ENCODE measurements at regions not wholly inside any gene's neighbourhood (a gene's known extent, or its start where the extent isn't known, plus 50 kb on each side); places are given as distances from the start of the nearest gene placed in this dataset.

DNA sequence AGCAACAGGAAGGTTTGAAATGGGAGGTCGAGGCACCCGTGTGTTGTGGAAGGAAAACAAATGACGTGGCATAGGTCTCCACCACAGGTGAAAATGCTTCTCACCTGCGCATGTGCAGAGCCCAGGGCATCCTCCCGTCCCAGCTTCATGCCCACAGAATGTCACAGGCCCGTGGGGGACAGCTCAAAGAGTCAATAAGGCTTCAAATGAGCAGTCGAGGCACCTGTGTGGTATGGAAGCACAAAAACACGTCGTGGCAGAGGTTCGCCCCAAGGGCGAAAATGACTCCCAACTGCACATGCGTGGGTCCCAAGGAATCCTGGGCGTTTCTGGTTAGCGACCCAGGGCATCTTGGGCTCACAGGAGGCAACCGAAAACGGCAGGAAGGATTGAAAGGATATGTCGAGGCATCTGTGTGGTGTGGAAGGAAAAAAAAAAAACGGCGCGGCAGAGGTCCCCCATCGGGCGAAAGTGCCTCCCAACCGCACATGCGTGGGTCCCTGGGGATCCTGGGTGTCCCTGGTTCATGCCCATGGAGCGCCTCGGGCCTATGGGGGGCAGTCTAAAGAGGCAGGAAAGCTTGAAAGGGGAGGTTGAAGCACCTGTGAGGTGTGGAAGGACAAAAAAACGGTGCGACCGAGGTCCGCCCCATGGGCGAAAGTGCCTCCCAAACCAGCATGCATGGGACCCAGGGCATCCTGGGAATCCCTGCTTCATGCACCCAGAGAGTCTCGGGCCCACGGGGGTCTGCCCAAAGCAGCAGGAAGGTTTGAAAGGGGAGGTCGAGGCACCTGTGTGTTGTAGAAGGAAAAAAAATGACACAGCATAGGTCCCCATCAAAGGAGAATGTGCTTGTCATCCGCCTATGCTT, 578.5 kb downstream of the ALG10 start:
- Mint-ChIP-seq H3K27me3 (ENCODE audit: unreplicated experiment) (no peaks in the 10 kb centered on the region), H3K4me1 (ENCODE audit: unreplicated experiment) (no peaks in the 10 kb centered on the region), H3K9me3 (ENCODE audit: unreplicated experiment) (peaks cover 9% of the 10 kb centered on the region), H3K4me3 (ENCODE audit: unreplicated experiment) (no peak overlapping the region), H3K27ac (ENCODE audit: unreplicated experiment) (no peak overlapping the region), H3K36me3 (ENCODE audit: unreplicated experiment) (no peaks in the 10 kb centered on the region)
- no peak for DNase-seq (ENCODE audit: extremely low spot score, unreplicated experiment)
- TF ChIP-seq, protein P1, sequence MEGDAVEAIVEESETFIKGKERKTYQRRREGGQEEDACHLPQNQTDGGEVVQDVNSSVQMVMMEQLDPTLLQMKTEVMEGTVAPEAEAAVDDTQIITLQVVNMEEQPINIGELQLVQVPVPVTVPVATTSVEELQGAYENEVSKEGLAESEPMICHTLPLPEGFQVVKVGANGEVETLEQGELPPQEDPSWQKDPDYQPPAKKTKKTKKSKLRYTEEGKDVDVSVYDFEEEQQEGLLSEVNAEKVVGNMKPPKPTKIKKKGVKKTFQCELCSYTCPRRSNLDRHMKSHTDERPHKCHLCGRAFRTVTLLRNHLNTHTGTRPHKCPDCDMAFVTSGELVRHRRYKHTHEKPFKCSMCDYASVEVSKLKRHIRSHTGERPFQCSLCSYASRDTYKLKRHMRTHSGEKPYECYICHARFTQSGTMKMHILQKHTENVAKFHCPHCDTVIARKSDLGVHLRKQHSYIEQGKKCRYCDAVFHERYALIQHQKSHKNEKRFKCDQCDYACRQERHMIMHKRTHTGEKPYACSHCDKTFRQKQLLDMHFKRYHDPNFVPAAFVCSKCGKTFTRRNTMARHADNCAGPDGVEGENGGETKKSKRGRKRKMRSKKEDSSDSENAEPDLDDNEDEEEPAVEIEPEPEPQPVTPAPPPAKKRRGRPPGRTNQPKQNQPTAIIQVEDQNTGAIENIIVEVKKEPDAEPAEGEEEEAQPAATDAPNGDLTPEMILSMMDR (IDR thresholded peaks at IDR 0.05) = no peak

DNA sequence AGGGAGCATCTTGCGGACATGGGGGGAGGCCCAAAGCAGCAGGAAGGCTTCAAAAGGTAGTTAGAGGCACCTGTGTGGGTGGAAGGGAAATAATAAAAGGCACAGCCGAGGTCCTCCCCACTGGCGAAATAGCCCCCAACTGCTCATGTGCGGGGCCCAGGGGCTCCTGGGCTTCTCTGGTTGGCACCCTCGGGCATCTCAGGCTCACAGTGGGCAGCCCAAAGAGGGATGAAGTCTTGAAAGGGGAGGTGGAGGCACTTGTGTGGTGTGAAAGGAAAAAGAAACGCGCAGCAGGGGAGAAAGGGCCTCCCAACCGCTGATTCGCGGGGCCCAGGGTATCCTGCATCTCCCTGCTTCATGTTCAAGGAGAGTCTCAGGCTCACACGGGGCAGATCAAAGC, 579.4 kb downstream of the ALG10 start:
- H3K36me3 Mint-ChIP-seq (ENCODE audit: unreplicated experiment) = no peaks in the 10 kb centered on the region
- H3K27ac Mint-ChIP-seq (ENCODE audit: unreplicated experiment) = no peak overlapping the region
- no peaks in the 10 kb centered on the region for H3K27me3 Mint-ChIP-seq (ENCODE audit: unreplicated experiment)
- H3K9me3 Mint-ChIP-seq (ENCODE audit: unreplicated experiment) = peaks cover 9% of the 10 kb centered on the region
- no peak for DNase-seq (ENCODE audit: extremely low spot score, unreplicated experiment)
- H3K4me3 Mint-ChIP-seq (ENCODE audit: unreplicated experiment) = no peak overlapping the region
- no peaks in the 10 kb centered on the region for H3K4me1 Mint-ChIP-seq (ENCODE audit: unreplicated experiment)
- TF ChIP-seq, protein P1 (IDR thresholded peaks at IDR 0.05) = no peak

DNA sequence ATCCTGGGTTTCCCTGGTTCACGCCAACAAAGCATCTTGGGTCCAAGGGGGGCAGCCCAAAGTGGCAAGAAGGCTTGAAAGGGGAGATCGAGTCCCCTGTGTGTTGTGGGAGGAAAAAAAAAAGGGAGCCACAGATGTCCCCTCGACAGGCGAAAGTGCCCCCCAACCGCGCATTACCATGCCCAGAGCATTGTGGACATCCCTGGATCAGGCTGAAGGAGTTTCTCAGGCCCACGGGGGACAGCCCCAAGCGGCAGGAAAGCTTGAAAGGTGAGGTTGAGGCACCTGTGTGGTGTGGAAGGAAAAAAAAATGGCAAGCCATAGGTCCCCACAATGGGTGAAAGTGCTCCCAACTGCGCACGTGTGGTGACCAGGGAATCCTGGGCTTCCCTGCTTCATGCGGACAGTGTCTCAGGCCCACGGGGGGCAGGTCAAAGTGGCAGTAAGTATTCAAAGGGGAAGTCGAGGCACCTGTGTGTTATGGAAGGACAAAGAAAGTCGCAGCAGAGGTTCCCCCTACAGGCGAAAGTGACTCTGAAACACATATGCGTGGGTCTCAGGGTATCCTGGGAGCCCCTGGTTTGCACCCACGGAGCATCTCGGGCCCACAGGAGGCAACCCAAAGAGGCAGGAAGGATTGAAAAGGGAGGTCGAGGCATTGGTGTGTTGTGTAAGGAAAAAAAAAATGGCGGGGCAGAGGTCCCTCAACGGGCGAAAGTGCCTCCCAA, 580.1 kb downstream of the ALG10 start:
- TF ChIP-seq, protein P1 (IDR thresholded peaks at IDR 0.05) = no peak
- Mint-ChIP-seq H3K4me3 (ENCODE audit: unreplicated experiment) (no peak overlapping the region), H3K9me3 (ENCODE audit: unreplicated experiment) (peaks cover 9% of the 10 kb centered on the region), H3K27ac (ENCODE audit: unreplicated experiment) (no peak overlapping the region), H3K36me3 (ENCODE audit: unreplicated experiment) (no peaks in the 10 kb centered on the region), H3K27me3 (ENCODE audit: unreplicated experiment) (no peaks in the 10 kb centered on the region), H3K4me1 (ENCODE audit: unreplicated experiment) (no peaks in the 10 kb centered on the region)
- DNase-seq (ENCODE audit: extremely low spot score, unreplicated experiment) = no peak

DNA sequence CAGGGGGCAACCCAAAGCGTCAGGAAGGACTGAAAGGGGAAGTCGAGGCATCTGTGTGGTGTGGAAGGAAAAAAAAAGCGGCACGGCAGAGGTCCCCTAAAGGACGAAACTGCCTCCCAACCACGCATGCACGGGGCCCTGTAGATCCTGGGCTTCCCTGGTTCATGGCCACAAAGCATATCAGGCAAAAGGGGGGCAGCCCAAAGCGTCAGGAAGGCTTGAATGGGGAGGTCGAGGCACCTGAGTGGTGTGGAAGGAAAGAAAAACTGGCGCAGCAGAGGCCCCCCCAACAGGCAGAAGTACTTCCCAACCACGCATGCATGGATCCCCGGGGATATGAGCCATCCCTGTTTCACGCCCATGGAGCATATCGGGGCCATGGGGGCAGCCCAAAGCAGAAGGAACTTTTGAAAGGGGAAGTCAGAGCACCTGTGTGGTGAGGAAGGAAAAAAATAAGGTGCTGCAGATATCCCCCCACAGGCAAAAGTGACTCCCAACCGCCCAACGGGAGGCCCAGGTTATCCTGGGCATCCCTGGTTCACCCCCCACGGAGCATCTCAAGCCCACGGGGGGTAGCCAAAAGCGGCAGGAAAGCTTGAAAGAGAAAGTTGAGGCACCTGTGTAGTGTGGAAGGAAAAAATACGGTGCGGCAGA, 581.2 kb downstream of the ALG10 start:
- no peaks in the 10 kb centered on the region for H3K27me3 Mint-ChIP-seq (ENCODE audit: unreplicated experiment)
- H3K27ac Mint-ChIP-seq (ENCODE audit: unreplicated experiment) = no peak overlapping the region
- H3K4me1 Mint-ChIP-seq (ENCODE audit: unreplicated experiment) = no peaks in the 10 kb centered on the region
- H3K9me3 Mint-ChIP-seq (ENCODE audit: unreplicated experiment) = peaks cover 9% of the 10 kb centered on the region
- no peak overlapping the region for H3K4me3 Mint-ChIP-seq (ENCODE audit: unreplicated experiment)
- H3K36me3 Mint-ChIP-seq (ENCODE audit: unreplicated experiment) = no peaks in the 10 kb centered on the region
- no peak for DNase-seq (ENCODE audit: extremely low spot score, unreplicated experiment)
- TF ChIP-seq, protein P1 (IDR thresholded peaks at IDR 0.05) = no peak

DNA sequence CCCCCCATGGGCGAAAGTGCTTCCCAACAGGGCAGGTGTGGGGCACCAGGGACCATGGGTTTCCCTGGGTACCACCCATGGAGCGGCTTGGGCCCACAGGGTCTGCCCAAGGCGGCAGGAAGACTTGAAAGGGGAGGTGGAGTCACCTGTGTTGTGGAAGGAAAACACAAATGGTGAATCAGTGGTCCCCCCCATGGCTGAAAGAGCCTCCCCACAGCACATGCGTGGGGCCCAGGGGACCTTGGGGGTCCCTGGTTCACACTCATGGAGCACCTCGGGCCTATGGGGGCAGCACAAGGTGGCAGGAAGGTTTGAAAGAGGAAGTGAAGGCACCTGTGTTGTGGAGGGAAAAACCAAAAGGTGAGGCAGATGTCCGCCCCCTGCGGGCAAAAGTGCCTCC, 581.9 kb downstream of the ALG10 start:
- H3K36me3 Mint-ChIP-seq (ENCODE audit: unreplicated experiment) = no peaks in the 10 kb centered on the region
- no peaks in the 10 kb centered on the region for H3K4me1 Mint-ChIP-seq (ENCODE audit: unreplicated experiment)
- H3K27me3 Mint-ChIP-seq (ENCODE audit: unreplicated experiment) = no peaks in the 10 kb centered on the region
- no peak overlapping the region for H3K4me3 Mint-ChIP-seq (ENCODE audit: unreplicated experiment)
- TF ChIP-seq, protein P1 (IDR thresholded peaks at IDR 0.05) = no peak
- no peak overlapping the region for H3K27ac Mint-ChIP-seq (ENCODE audit: unreplicated experiment)
- DNase-seq (ENCODE audit: extremely low spot score, unreplicated experiment) = no peak
- H3K9me3 Mint-ChIP-seq (ENCODE audit: unreplicated experiment) = peaks cover 9% of the 10 kb centered on the region

All from osteocyte (in vitro differentiated cells).